WTC11 (cell line): ENCODE measurements at regions not wholly inside any gene's neighbourhood (a gene's known extent, or its start where the extent isn't known, plus 50 kb on each side); places are given as distances from the start of the nearest gene placed in this dataset.

Experiments
- ATAC-seq: fragments of 200-7000 bp; cut with Tn5 transposase; 2 replicates; pipeline ENCODE4 v1.10.0; 2021; ENCODE audit warnings: mild to moderate bottlenecking, moderate library complexity
- CTCF ChIA-PET: fragments of 300-600 bp; sonication (Branson Sonifier 250); formaldehyde crosslinking; loops from one replicate; lab custom pipeline; 2021; ENCODE audit warnings: antibody characterized with exemption; lab: Charles Lee
- POLR2A ChIA-PET: fragments of 350-600 bp; sonication (Branson Sonifier 250); formaldehyde crosslinking; loops from one replicate; lab custom pipeline; 2021; ENCODE audit warnings: antibody characterized with exemption; lab: Charles Lee
- DNase-seq: peaks from one replicate; pipeline ENCODE4 v3.0.0; 2021; ENCODE audit warnings: low spot score
- H3K27ac Mint-ChIP-seq: 2 replicates; pipeline ENCODE4 v1.8.0; 2021; ENCODE audit warnings: mixed read lengths
- H3K27me3 Mint-ChIP-seq: 2 replicates; pipeline ENCODE4 v1.8.0; 2021; ENCODE audit warnings: low read depth, mild to moderate bottlenecking, moderate library complexity, mixed read lengths
- H3K36me3 Mint-ChIP-seq: 2 replicates; pipeline ENCODE4 v1.8.0; 2021; ENCODE audit warnings: mixed read lengths
- H3K4me1 Mint-ChIP-seq: 2 replicates; pipeline ENCODE4 v1.8.0; 2022; ENCODE audit warnings: mixed read lengths
- H3K4me3 Mint-ChIP-seq: 2 replicates; pipeline ENCODE4 v1.8.0; 2021; ENCODE audit warnings: mild to moderate bottlenecking, moderate library complexity, mixed read lengths
- H3K9me3 Mint-ChIP-seq: 2 replicates; pipeline ENCODE4 v1.8.0; 2021; ENCODE audit warnings: mixed read lengths
- ATF1 ChIP-seq: sonication (generic); formaldehyde crosslinking; IDR thresholded peaks from 2 replicates; pipeline ENCODE4 v1.8.1; 2023; ENCODE audit warnings: mild to moderate bottlenecking, moderate library complexity, missing genetic modification reagents
- CREM ChIP-seq: sonication (generic); formaldehyde crosslinking; IDR thresholded peaks from 2 replicates; pipeline ENCODE4 v1.8.1; 2022; ENCODE audit warnings: mild to moderate bottlenecking, missing genetic modification reagents, moderate library complexity
- EMX1 ChIP-seq: fragments of 250-450 bp; sonication (Bioruptor Pico); IDR thresholded peaks from 2 replicates; pipeline ENCODE4 v1.8.0; 2021; ENCODE audit warnings: mild to moderate bottlenecking
- HMGA2 ChIP-seq: fragments of 250-450 bp; sonication (Bioruptor Pico); IDR thresholded peaks from 2 replicates; pipeline ENCODE4 v1.4.0; 2021; ENCODE audit warnings: mild to moderate bottlenecking, moderate library complexity
- NFYB ChIP-seq: sonication (generic); formaldehyde crosslinking; conservative IDR thresholded peaks from 2 replicates; pipeline ENCODE4 v1.8.0; 2022; ENCODE audit warnings: low read depth, missing genetic modification reagents
- NR1H2 ChIP-seq: sonication (generic); formaldehyde crosslinking; IDR thresholded peaks from 2 replicates; pipeline ENCODE4 v1.9.0; 2021; ENCODE audit warnings: mild to moderate bottlenecking, moderate library complexity, missing genetic modification reagents
- OVOL2 ChIP-seq: fragments of 250-450 bp; sonication (Bioruptor Pico); IDR thresholded peaks from 2 replicates; pipeline ENCODE4 v1.9.0; 2021; ENCODE audit warnings: mild to moderate bottlenecking, borderline replicate concordance
- TEAD1 ChIP-seq: sonication (generic); formaldehyde crosslinking; IDR thresholded peaks from 2 replicates; pipeline ENCODE4 v1.8.0; 2022; ENCODE audit warnings: mild to moderate bottlenecking, missing genetic modification reagents
- ZNF317 ChIP-seq: sonication (generic); formaldehyde crosslinking; IDR thresholded peaks from 2 replicates; pipeline ENCODE4 v1.8.1; 2023; ENCODE audit warnings: low read depth, mild to moderate bottlenecking, moderate library complexity, missing genetic modification reagents, borderline replicate concordance
- ZNF396 ChIP-seq: fragments of 250-450 bp; sonication (Bioruptor Pico); IDR thresholded peaks from 2 replicates; pipeline ENCODE4 v1.8.0; 2021; ENCODE audit warnings: mild to moderate bottlenecking, moderate library complexity, borderline replicate concordance
- TF ChIP-seq, protein P1 (sequence below): fragments of 250-450 bp; sonication (Bioruptor Pico); IDR thresholded peaks from 2 replicates; pipeline ENCODE4 v1.8.0; 2021; ENCODE audit warnings: mild to moderate bottlenecking
- TF ChIP-seq, protein P2 (sequence below): sonication (generic); formaldehyde crosslinking; IDR thresholded peaks from 2 replicates; pipeline ENCODE4 v1.8.0; 2022; ENCODE audit warnings: missing genetic modification reagents
- TF ChIP-seq, protein P3 (sequence below): sonication (generic); formaldehyde crosslinking; IDR thresholded peaks from 2 replicates; pipeline ENCODE4 v1.8.0; 2023; ENCODE audit warnings: missing genetic modification reagents, mild to moderate bottlenecking, borderline replicate concordance
- TF ChIP-seq, protein P4 (sequence below): sonication (generic); formaldehyde crosslinking; IDR thresholded peaks from 2 replicates; pipeline ENCODE4 v1.8.1; 2022; ENCODE audit warnings: missing genetic modification reagents, borderline replicate concordance
- TF ChIP-seq, protein P5 (sequence below): fragments of 250-450 bp; sonication (Bioruptor Pico); IDR thresholded peaks from 2 replicates; pipeline ENCODE4 v1.9.0; 2021; ENCODE audit warnings: moderate library complexity, mild to moderate bottlenecking, inconsistent platforms, borderline replicate concordance
- TF ChIP-seq, protein P6 (sequence below): fragments of 250-450 bp; sonication (Bioruptor Pico); IDR thresholded peaks from 2 replicates; pipeline ENCODE4 v1.9.0; 2021; ENCODE audit warnings: mild to moderate bottlenecking

DNA sequence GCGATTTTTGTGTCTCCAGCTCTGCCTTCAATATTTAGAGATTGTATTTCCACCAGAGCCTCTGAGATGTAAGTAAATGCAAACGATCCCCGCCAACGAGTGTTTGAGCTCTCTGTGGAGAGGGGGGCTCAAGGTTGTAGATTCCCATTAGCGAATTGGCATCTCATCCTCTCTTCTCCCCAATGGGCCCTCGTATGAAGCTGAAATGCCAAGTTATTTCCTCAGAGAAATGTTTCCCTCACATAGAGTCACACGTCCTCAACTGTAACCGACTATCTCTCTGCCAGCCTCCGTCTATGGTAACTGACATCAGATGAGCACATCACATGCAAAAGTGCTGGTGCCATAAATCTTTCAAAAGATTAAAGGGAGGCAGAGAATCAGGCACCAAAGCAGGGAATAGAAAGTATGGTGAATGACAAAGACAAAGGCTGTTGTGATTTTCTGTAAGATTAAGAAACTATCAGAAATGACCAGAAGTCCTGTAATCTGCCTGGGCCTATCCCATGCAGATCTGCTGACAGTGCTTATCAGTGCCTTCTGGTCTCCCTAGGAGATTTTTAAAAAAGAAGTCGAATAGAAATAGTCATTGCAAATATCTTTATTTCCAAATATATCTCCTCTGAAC is 157.1 kb downstream of the PDGFRA start (continued):
- TF ChIP-seq, protein P1, sequence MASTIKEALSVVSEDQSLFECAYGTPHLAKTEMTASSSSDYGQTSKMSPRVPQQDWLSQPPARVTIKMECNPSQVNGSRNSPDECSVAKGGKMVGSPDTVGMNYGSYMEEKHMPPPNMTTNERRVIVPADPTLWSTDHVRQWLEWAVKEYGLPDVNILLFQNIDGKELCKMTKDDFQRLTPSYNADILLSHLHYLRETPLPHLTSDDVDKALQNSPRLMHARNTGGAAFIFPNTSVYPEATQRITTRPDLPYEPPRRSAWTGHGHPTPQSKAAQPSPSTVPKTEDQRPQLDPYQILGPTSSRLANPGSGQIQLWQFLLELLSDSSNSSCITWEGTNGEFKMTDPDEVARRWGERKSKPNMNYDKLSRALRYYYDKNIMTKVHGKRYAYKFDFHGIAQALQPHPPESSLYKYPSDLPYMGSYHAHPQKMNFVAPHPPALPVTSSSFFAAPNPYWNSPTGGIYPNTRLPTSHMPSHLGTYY (CRISPR knock-in tag), result no peak
- TF ChIP-seq, protein P2, sequence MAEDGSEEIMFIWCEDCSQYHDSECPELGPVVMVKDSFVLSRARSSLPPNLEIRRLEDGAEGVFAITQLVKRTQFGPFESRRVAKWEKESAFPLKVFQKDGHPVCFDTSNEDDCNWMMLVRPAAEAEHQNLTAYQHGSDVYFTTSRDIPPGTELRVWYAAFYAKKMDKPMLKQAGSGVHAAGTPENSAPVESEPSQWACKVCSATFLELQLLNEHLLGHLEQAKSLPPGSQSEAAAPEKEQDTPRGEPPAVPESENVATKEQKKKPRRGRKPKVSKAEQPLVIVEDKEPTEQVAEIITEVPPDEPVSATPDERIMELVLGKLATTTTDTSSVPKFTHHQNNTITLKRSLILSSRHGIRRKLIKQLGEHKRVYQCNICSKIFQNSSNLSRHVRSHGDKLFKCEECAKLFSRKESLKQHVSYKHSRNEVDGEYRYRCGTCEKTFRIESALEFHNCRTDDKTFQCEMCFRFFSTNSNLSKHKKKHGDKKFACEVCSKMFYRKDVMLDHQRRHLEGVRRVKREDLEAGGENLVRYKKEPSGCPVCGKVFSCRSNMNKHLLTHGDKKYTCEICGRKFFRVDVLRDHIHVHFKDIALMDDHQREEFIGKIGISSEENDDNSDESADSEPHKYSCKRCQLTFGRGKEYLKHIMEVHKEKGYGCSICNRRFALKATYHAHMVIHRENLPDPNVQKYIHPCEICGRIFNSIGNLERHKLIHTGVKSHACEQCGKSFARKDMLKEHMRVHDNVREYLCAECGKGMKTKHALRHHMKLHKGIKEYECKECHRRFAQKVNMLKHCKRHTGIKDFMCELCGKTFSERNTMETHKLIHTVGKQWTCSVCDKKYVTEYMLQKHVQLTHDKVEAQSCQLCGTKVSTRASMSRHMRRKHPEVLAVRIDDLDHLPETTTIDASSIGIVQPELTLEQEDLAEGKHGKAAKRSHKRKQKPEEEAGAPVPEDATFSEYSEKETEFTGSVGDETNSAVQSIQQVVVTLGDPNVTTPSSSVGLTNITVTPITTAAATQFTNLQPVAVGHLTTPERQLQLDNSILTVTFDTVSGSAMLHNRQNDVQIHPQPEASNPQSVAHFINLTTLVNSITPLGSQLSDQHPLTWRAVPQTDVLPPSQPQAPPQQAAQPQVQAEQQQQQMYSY (CRISPR knock-in tag), result no peak
- no peak for TF ChIP-seq OVOL2
- TF ChIP-seq HMGA2, result no peak
- TF ChIP-seq ZNF317 (CRISPR knock-in tag), result no peak
- no peak for TF ChIP-seq NR1H2 (CRISPR knock-in tag)
- no peak for TF ChIP-seq ATF1 (CRISPR knock-in tag)
- TF ChIP-seq CREM (CRISPR knock-in tag), result no peak
- TF ChIP-seq, protein P3, sequence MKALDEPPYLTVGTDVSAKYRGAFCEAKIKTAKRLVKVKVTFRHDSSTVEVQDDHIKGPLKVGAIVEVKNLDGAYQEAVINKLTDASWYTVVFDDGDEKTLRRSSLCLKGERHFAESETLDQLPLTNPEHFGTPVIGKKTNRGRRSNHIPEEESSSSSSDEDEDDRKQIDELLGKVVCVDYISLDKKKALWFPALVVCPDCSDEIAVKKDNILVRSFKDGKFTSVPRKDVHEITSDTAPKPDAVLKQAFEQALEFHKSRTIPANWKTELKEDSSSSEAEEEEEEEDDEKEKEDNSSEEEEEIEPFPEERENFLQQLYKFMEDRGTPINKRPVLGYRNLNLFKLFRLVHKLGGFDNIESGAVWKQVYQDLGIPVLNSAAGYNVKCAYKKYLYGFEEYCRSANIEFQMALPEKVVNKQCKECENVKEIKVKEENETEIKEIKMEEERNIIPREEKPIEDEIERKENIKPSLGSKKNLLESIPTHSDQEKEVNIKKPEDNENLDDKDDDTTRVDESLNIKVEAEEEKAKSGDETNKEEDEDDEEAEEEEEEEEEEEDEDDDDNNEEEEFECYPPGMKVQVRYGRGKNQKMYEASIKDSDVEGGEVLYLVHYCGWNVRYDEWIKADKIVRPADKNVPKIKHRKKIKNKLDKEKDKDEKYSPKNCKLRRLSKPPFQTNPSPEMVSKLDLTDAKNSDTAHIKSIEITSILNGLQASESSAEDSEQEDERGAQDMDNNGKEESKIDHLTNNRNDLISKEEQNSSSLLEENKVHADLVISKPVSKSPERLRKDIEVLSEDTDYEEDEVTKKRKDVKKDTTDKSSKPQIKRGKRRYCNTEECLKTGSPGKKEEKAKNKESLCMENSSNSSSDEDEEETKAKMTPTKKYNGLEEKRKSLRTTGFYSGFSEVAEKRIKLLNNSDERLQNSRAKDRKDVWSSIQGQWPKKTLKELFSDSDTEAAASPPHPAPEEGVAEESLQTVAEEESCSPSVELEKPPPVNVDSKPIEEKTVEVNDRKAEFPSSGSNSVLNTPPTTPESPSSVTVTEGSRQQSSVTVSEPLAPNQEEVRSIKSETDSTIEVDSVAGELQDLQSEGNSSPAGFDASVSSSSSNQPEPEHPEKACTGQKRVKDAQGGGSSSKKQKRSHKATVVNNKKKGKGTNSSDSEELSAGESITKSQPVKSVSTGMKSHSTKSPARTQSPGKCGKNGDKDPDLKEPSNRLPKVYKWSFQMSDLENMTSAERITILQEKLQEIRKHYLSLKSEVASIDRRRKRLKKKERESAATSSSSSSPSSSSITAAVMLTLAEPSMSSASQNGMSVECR (CRISPR knock-in tag), result no peak
- TF ChIP-seq, protein P4, sequence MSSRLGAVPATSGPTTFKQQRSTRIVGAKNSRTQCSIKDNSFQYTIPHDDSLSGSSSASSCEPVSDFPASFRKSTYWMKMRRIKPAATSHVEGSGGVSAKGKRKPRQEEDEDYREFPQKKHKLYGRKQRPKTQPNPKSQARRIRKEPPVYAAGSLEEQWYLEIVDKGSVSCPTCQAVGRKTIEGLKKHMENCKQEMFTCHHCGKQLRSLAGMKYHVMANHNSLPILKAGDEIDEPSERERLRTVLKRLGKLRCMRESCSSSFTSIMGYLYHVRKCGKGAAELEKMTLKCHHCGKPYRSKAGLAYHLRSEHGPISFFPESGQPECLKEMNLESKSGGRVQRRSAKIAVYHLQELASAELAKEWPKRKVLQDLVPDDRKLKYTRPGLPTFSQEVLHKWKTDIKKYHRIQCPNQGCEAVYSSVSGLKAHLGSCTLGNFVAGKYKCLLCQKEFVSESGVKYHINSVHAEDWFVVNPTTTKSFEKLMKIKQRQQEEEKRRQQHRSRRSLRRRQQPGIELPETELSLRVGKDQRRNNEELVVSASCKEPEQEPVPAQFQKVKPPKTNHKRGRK (CRISPR knock-in tag), result no peak
- TF ChIP-seq EMX1 (CRISPR knock-in tag), result no peak
- TF ChIP-seq, protein P5, sequence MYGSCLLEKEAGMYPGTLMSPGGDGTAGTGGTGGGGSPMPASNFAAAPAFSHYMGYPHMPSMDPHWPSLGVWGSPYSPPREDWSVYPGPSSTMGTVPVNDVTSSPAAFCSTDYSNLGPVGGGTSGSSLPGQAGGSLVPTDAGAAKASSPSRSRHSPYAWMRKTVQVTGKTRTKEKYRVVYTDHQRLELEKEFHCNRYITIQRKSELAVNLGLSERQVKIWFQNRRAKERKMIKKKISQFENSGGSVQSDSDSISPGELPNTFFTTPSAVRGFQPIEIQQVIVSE (CRISPR knock-in tag), result no peak
- TF ChIP-seq TEAD1, result no peak
- TF ChIP-seq ZNF396, result no peak
- no peak for TF ChIP-seq NFYB (CRISPR knock-in tag)

DNA sequence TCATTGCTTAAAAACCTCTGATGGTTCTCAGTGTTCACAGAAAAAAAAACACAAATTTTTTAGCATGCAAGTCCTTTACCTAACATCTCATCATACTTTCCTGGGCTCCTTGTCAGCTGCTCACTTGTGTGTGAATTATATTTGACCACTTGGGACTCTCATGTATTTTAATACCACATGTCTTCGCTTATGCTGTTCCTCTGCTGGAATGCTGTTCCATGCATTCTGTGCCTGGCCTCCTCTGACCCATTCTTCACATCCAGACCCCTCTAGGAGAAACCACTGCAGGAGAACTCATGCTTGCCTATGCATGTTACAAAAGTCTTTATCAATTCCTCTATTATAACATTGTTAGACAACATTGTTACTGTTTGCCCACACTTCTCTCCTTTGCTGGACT is 157.6 kb downstream of the PDGFRA start:
- peaks cover 7% of the 10 kb centered on the region for H3K9me3 Mint-ChIP-seq
- H3K27ac Mint-ChIP-seq, result no peak overlapping the region
- TF ChIP-seq, protein P6, sequence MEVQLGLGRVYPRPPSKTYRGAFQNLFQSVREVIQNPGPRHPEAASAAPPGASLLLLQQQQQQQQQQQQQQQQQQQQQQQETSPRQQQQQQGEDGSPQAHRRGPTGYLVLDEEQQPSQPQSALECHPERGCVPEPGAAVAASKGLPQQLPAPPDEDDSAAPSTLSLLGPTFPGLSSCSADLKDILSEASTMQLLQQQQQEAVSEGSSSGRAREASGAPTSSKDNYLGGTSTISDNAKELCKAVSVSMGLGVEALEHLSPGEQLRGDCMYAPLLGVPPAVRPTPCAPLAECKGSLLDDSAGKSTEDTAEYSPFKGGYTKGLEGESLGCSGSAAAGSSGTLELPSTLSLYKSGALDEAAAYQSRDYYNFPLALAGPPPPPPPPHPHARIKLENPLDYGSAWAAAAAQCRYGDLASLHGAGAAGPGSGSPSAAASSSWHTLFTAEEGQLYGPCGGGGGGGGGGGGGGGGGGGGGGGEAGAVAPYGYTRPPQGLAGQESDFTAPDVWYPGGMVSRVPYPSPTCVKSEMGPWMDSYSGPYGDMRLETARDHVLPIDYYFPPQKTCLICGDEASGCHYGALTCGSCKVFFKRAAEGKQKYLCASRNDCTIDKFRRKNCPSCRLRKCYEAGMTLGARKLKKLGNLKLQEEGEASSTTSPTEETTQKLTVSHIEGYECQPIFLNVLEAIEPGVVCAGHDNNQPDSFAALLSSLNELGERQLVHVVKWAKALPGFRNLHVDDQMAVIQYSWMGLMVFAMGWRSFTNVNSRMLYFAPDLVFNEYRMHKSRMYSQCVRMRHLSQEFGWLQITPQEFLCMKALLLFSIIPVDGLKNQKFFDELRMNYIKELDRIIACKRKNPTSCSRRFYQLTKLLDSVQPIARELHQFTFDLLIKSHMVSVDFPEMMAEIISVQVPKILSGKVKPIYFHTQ, result no peak
- H3K4me3 Mint-ChIP-seq, result no peak overlapping the region
- no peaks in the 10 kb centered on the region for H3K27me3 Mint-ChIP-seq
- ChIA-PET CTCF (no interaction called here), POLR2A (no interaction called here)
- DNase-seq, result no peak
- H3K36me3 Mint-ChIP-seq, result no peaks in the 10 kb centered on the region
- no peaks in the 10 kb centered on the region for H3K4me1 Mint-ChIP-seq
- no peak for ATAC-seq
